ENCODE measurements at regions not wholly inside any gene's neighbourhood (a gene's known extent, or its start where the extent isn't known, plus 50 kb on each side); places are given as distances from the start of the nearest gene placed in this dataset.
A peak's percentile ranks its signal among the peaks of the same experiment; 100 is the strongest.

- Histone ChIP-seq H3K36me3 (replicated peaks; ENCODE audit: control insufficient read depth, insufficient read depth, low read length) (no peaks in the 10 kb centered on the region), H3K4me3 (ENCODE audit: insufficient read depth, low read depth, low read length) (no peak overlapping the region), H3K27me3 (ENCODE audit: control insufficient read depth, insufficient read depth, low read length) (no peaks in the 10 kb centered on the region)
- DNase-seq = no peak
These were observed 411.7 kb upstream of the KCNN2 start for GRCh38 chr5:113950186-113950585.

- H3K27me3 ChIP-seq (ENCODE audit: control insufficient read depth, insufficient read depth, low read length) = no peaks in the 10 kb centered on the region
- H3K36me3 ChIP-seq (replicated peaks; ENCODE audit: control insufficient read depth, insufficient read depth, low read length) = no peaks in the 10 kb centered on the region
- H3K4me3 ChIP-seq (ENCODE audit: insufficient read depth, low read depth, low read length) = no peak overlapping the region
- no peak for DNase-seq
These were observed 396.6 kb upstream of the KCNN2 start for GRCh38 chr5:113965225-113965624.

GRCh38 chr5:113969901-113970300 is 392.0 kb upstream of the KCNN2 start:
- DNase-seq = no peak

GRCh38 chr5:113971454-113971853 is 390.4 kb upstream of the KCNN2 start:
- H3K4me3 ChIP-seq (ENCODE audit: insufficient read depth, low read depth, low read length) = no peak overlapping the region
- no peak for DNase-seq
- no peaks in the 10 kb centered on the region for H3K36me3 ChIP-seq (replicated peaks; ENCODE audit: control insufficient read depth, insufficient read depth, low read length)
- H3K27me3 ChIP-seq (ENCODE audit: control insufficient read depth, insufficient read depth, low read length) = no peaks in the 10 kb centered on the region

More at GRCh38 chr5:113969901-113970300, 392.0 kb upstream of the KCNN2 start:
- Histone ChIP-seq H3K4me3 (ENCODE audit: insufficient read depth, low read depth, low read length) (no peak overlapping the region), H3K27me3 (ENCODE audit: control insufficient read depth, insufficient read depth, low read length) (no peaks in the 10 kb centered on the region), H3K36me3 (replicated peaks; ENCODE audit: control insufficient read depth, insufficient read depth, low read length) (no peaks in the 10 kb centered on the region)

GRCh38 chr5:113974976-113975375 is 386.9 kb upstream of the KCNN2 start:
- no peaks in the 10 kb centered on the region for H3K36me3 ChIP-seq (replicated peaks; ENCODE audit: control insufficient read depth, insufficient read depth, low read length)
- H3K4me3 ChIP-seq (ENCODE audit: insufficient read depth, low read depth, low read length) = no peak overlapping the region
- H3K27me3 ChIP-seq (ENCODE audit: control insufficient read depth, insufficient read depth, low read length) = no peaks in the 10 kb centered on the region
- no peak for DNase-seq

- H3K36me3 ChIP-seq (replicated peaks; ENCODE audit: control insufficient read depth, insufficient read depth, low read length) = no peaks in the 10 kb centered on the region
- no peak for DNase-seq
- H3K27me3 ChIP-seq (ENCODE audit: control insufficient read depth, insufficient read depth, low read length) = no peaks in the 10 kb centered on the region
- no peak overlapping the region for H3K4me3 ChIP-seq (ENCODE audit: insufficient read depth, low read depth, low read length)
These were observed 376.9 kb upstream of the KCNN2 start for GRCh38 chr5:113984928-113985327.

GRCh38 chr5:113985505-113985904 is 376.4 kb upstream of the KCNN2 start:
- H3K4me3 ChIP-seq (ENCODE audit: insufficient read depth, low read depth, low read length) = no peak overlapping the region
- H3K27me3 ChIP-seq (ENCODE audit: control insufficient read depth, insufficient read depth, low read length) = no peaks in the 10 kb centered on the region
- no peaks in the 10 kb centered on the region for H3K36me3 ChIP-seq (replicated peaks; ENCODE audit: control insufficient read depth, insufficient read depth, low read length)
- DNase-seq = no peak

GRCh38 chr5:113989278-113989912 is 372.5 kb upstream of the KCNN2 start:
- Histone ChIP-seq H3K4me3 (ENCODE audit: insufficient read depth, low read depth, low read length) (no peak overlapping the region), H3K27me3 (ENCODE audit: control insufficient read depth, insufficient read depth, low read length) (no peaks in the 10 kb centered on the region), H3K36me3 (replicated peaks; ENCODE audit: control insufficient read depth, insufficient read depth, low read length) (no peaks in the 10 kb centered on the region)
- no peak for DNase-seq

GRCh38 chr5:113989913-113990305 is 372.0 kb upstream of the KCNN2 start:
- Histone ChIP-seq H3K4me3 (ENCODE audit: insufficient read depth, low read depth, low read length) (no peak overlapping the region), H3K36me3 (replicated peaks; ENCODE audit: control insufficient read depth, insufficient read depth, low read length) (no peaks in the 10 kb centered on the region), H3K27me3 (ENCODE audit: control insufficient read depth, insufficient read depth, low read length) (no peaks in the 10 kb centered on the region)
- DNase-seq = no peak

GRCh38 chr5:114001076-114001475 is 360.8 kb upstream of the KCNN2 start:
- Histone ChIP-seq H3K4me3 (ENCODE audit: insufficient read depth, low read depth, low read length) (no peak overlapping the region), H3K36me3 (replicated peaks; ENCODE audit: control insufficient read depth, insufficient read depth, low read length) (no peaks in the 10 kb centered on the region), H3K27me3 (ENCODE audit: control insufficient read depth, insufficient read depth, low read length) (no peaks in the 10 kb centered on the region)
- DNase-seq = no peak

- no peaks in the 10 kb centered on the region for H3K36me3 ChIP-seq (replicated peaks; ENCODE audit: control insufficient read depth, insufficient read depth, low read length)
- DNase-seq = no peak
- no peak overlapping the region for H3K4me3 ChIP-seq (ENCODE audit: insufficient read depth, low read depth, low read length)
- no peaks in the 10 kb centered on the region for H3K27me3 ChIP-seq (ENCODE audit: control insufficient read depth, insufficient read depth, low read length)
These were observed 355.3 kb upstream of the KCNN2 start for GRCh38 chr5:114006582-114006981.

GRCh38 chr5:114007678-114008077 is 354.2 kb upstream of the KCNN2 start:
- Histone ChIP-seq H3K27me3 (ENCODE audit: control insufficient read depth, insufficient read depth, low read length) (no peaks in the 10 kb centered on the region), H3K36me3 (replicated peaks; ENCODE audit: control insufficient read depth, insufficient read depth, low read length) (no peaks in the 10 kb centered on the region), H3K4me3 (ENCODE audit: insufficient read depth, low read depth, low read length) (no peak overlapping the region)
- no peak for DNase-seq

- H3K4me3 ChIP-seq (ENCODE audit: insufficient read depth, low read depth, low read length) = no peak overlapping the region
- H3K36me3 ChIP-seq (replicated peaks; ENCODE audit: control insufficient read depth, insufficient read depth, low read length) = no peaks in the 10 kb centered on the region
- no peak for DNase-seq
- H3K27me3 ChIP-seq (ENCODE audit: control insufficient read depth, insufficient read depth, low read length) = no peaks in the 10 kb centered on the region
These were observed 351.5 kb upstream of the KCNN2 start for GRCh38 chr5:114010362-114010761.

GRCh38 chr5:114018186-114018585 is 343.7 kb upstream of the KCNN2 start:
- H3K4me3 ChIP-seq (ENCODE audit: insufficient read depth, low read depth, low read length) = no peak overlapping the region
- no peaks in the 10 kb centered on the region for H3K27me3 ChIP-seq (ENCODE audit: control insufficient read depth, insufficient read depth, low read length)
- DNase-seq = peak; percentile 22
- no peaks in the 10 kb centered on the region for H3K36me3 ChIP-seq (replicated peaks; ENCODE audit: control insufficient read depth, insufficient read depth, low read length)

GRCh38 chr5:114038756-114039155 is 323.1 kb upstream of the KCNN2 start:
- H3K36me3 ChIP-seq (replicated peaks; ENCODE audit: control insufficient read depth, insufficient read depth, low read length) = no peaks in the 10 kb centered on the region
- no peak overlapping the region for H3K4me3 ChIP-seq (ENCODE audit: insufficient read depth, low read depth, low read length)
- H3K27me3 ChIP-seq (ENCODE audit: control insufficient read depth, insufficient read depth, low read length) = no peaks in the 10 kb centered on the region
- no peak for DNase-seq

- peak; percentile 13 for DNase-seq
- Histone ChIP-seq H3K27me3 (ENCODE audit: control insufficient read depth, insufficient read depth, low read length) (peaks cover 12% of the 10 kb centered on the region), H3K4me3 (ENCODE audit: insufficient read depth, low read depth, low read length) (no peak overlapping the region), H3K36me3 (replicated peaks; ENCODE audit: control insufficient read depth, insufficient read depth, low read length) (no peaks in the 10 kb centered on the region)
These were observed 311.8 kb upstream of the KCNN2 start for GRCh38 chr5:114050087-114050486.
